ENCODE measurements at regions not wholly inside any gene's neighbourhood (a gene's known extent, or its start where the extent isn't known, plus 50 kb on each side); places are given as distances from the start of the nearest gene placed in this dataset.

DNA sequence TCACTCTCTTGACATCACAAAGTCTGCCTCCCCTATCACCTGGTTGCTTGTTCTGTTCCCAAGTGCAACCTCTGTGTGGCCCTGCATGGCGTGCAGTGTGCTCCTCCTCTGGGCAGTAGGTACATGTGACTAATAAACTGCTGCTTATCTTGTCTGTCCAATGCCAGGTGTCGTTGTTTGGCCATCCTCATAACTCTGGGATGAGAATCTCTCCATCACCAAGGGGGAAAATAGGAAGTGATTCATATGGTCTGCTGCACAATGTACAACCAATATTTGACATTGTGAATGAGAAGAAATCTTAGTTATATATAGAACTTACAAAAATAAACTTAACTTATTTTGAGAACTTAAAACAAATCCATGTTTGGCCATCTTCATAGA lies 135.2 kb downstream of the INHBA start:
- TF ChIP-seq, protein P1, sequence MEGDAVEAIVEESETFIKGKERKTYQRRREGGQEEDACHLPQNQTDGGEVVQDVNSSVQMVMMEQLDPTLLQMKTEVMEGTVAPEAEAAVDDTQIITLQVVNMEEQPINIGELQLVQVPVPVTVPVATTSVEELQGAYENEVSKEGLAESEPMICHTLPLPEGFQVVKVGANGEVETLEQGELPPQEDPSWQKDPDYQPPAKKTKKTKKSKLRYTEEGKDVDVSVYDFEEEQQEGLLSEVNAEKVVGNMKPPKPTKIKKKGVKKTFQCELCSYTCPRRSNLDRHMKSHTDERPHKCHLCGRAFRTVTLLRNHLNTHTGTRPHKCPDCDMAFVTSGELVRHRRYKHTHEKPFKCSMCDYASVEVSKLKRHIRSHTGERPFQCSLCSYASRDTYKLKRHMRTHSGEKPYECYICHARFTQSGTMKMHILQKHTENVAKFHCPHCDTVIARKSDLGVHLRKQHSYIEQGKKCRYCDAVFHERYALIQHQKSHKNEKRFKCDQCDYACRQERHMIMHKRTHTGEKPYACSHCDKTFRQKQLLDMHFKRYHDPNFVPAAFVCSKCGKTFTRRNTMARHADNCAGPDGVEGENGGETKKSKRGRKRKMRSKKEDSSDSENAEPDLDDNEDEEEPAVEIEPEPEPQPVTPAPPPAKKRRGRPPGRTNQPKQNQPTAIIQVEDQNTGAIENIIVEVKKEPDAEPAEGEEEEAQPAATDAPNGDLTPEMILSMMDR (IDR thresholded peaks at IDR 0.05), result no peak
- TF ChIP-seq POLR2A (IDR thresholded peaks at IDR 0.05), result no peak
